HCT116 (cell line): ENCODE measurements at regions not wholly inside any gene's neighbourhood (a gene's known extent, or its start where the extent isn't known, plus 50 kb on each side); places are given as distances from the start of the nearest gene placed in this dataset.

ENCODE experiments used
- ATAC-seq: fragments of 200-7000 bp; cut with Tn5 transposase; 2 replicates; pipeline ENCODE4 v1.9.1; 2020; ENCODE audit warnings: mild to moderate bottlenecking, moderate library complexity
- BruUV-seq: library from RNA; stranded (reverse); fragments of 400-500 nt; replicated peaks from 2 replicates; lab custom pipeline; 2021; lab: Mats Ljungman, UMichigan
- CTCF ChIA-PET: fragments of 300-600 bp; sonication (Branson Sonifier 250); formaldehyde crosslinking; loops from one replicate; lab custom pipeline; 2021; ENCODE audit warnings: antibody characterized with exemption; lab: Charles Lee
- POLR2A ChIA-PET: fragments of 300-600, 350-600 bp; sonication (Branson Sonifier 250); formaldehyde crosslinking; loops from one replicate; lab custom pipeline; 2021; ENCODE audit warnings: antibody characterized with exemption; lab: Charles Lee
- RAD21 ChIA-PET, 2 experiments: fragments of 300-600 bp; sonication (Branson Sonifier 250); formaldehyde crosslinking; loops; one replicate each; lab custom pipeline; 2023; ENCODE audit warnings: low total read pairs in 2 of 2; ENCODE audit not compliant: uncharacterized antibody in 2 of 2, unreplicated experiment in 2 of 2, low non-redundant PET in 1 of 2; lab: Charles Lee
- DNase-seq: peaks from one replicate; pipeline ENCODE4 v3.0.0-alpha.2; 2010; ENCODE audit warnings: low read depth, low spot score
- H2AFZ ChIP-seq: fragments of 200-600 bp; shearing (Covaris generic), sonication (generic); 2 replicates; pipeline ENCODE4 v1.6.1; 2017; ENCODE audit warnings: low read depth, mixed run types, mixed read lengths, antibody characterized with exemption, low read length; ENCODE audit not compliant: poor library complexity, severe bottlenecking
- H3K27ac ChIP-seq: 2 replicates; pipeline ENCODE4 v1.5.1; 2012; ENCODE audit warnings: low read depth, low read length
- H3K27me3 ChIP-seq: fragments of 200-600 bp; sonication (generic); 2 replicates; pipeline ENCODE4 v1.6.1; 2016; ENCODE audit warnings: mixed run types, low read length, mixed read lengths; ENCODE audit not compliant: insufficient read depth
- H3K36me3 ChIP-seq, 2 experiments: fragments of 200-500 bp in 1 of 2; fragments of 200-600 bp in 1 of 2; sonication (Bioruptor generic) in 1 of 2; sonication (generic) in 1 of 2; 2 replicates each; pipeline versions ENCODE4 v1.5.1 to v1.6.1; 2014 to 2016; ENCODE audit warnings: low read length in 2 of 2, inconsistent platforms in 1 of 2, mixed read lengths in 1 of 2, mixed run types in 1 of 2; ENCODE audit not compliant: insufficient read depth in 2 of 2, control insufficient read depth in 1 of 2
- H3K4me1 ChIP-seq, 2 experiments: fragments of 200-600 bp in 1 of 2; sonication (generic) in 1 of 2; 2 replicates each; pipeline versions ENCODE4 v1.5.1 to v1.6.1; 2012 to 2017; ENCODE audit warnings: low read length in 2 of 2, inconsistent platforms in 1 of 2, mild to moderate bottlenecking in 1 of 2, mixed read lengths in 1 of 2, mixed run types in 1 of 2, moderate library complexity in 1 of 2; ENCODE audit not compliant: insufficient read depth in 2 of 2, control insufficient read depth in 1 of 2
- H3K4me2 ChIP-seq: fragments of 200-600 bp; sonication (generic); 2 replicates; pipeline ENCODE4 v1.6.1; 2017; ENCODE audit warnings: mixed run types, low read length, mixed read lengths
- H3K4me3 ChIP-seq, 2 experiments: fragments of 200-600 bp in 1 of 2; sonication (generic) in 1 of 2; replicated peaks in 1 of 2; 2 replicates each; pipeline ENCODE4 v1.5.1; 2011 to 2016; ENCODE audit warnings: low read length in 2 of 2, control low read depth in 1 of 2, low read depth in 1 of 2, mild to moderate bottlenecking in 1 of 2, mixed read lengths in 1 of 2, mixed run types in 1 of 2
- H3K79me2 ChIP-seq: fragments of 200-600 bp; sonication (generic); 2 replicates; pipeline ENCODE4 v1.6.1; 2017; ENCODE audit warnings: mild to moderate bottlenecking, mixed run types, low read length, moderate library complexity, mixed read lengths; ENCODE audit not compliant: insufficient read depth
- H3K9ac ChIP-seq: fragments of 200-600 bp; sonication (generic); 2 replicates; pipeline ENCODE4 v1.6.1; 2016; ENCODE audit warnings: low read length, mixed read lengths
- H3K9me2 ChIP-seq: fragments of 200-600 bp; sonication (generic), shearing (Covaris generic); 2 replicates; pipeline ENCODE4 v1.6.1; 2017; ENCODE audit warnings: mixed run types, mild to moderate bottlenecking, moderate library complexity; ENCODE audit not compliant: insufficient read depth
- H3K9me3 ChIP-seq, 2 experiments: fragments of 200-500 bp in 1 of 2; fragments of 200-600 bp in 1 of 2; sonication (Bioruptor generic) in 1 of 2; sonication (generic) in 1 of 2; 2 replicates each; pipeline ENCODE4 v1.6.1; 2014 to 2017; ENCODE audit warnings: low read length in 2 of 2, mixed read lengths in 2 of 2, inconsistent platforms in 1 of 2, low read depth in 1 of 2, mild to moderate bottlenecking in 1 of 2, mixed run types in 1 of 2, moderate library complexity in 1 of 2; ENCODE audit not compliant: control insufficient read depth in 1 of 2, insufficient read depth in 1 of 2
- H4K20me1 ChIP-seq: fragments of 200-600 bp; sonication (generic), shearing (Covaris generic); 2 replicates; pipeline ENCODE4 v1.6.1; 2017; ENCODE audit warnings: mixed run types, mild to moderate bottlenecking, moderate library complexity; ENCODE audit not compliant: insufficient read depth
- ATF3 ChIP-seq: IDR thresholded peaks from 2 replicates; pipeline ENCODE4 v1.6.1; 2012
- ELF1 ChIP-seq: IDR thresholded peaks from 2 replicates; pipeline ENCODE4 v1.6.1; 2012; ENCODE audit warnings: low read depth, borderline replicate concordance
- EZH2 ChIP-seq: fragments of 200-600 bp; sonication (generic); IDR thresholded peaks from 2 replicates; pipeline ENCODE4 v1.6.1; 2017; ENCODE audit warnings: antibody characterized with exemption, mixed run types
- FOSL1 ChIP-seq: IDR thresholded peaks from 2 replicates; pipeline ENCODE4 v1.6.1; 2012; ENCODE audit warnings: low read depth
- JUND ChIP-seq: IDR thresholded peaks from 2 replicates; pipeline ENCODE4 v1.6.1; 2012
- POLR2AphosphoS5 ChIP-seq: IDR thresholded peaks from 2 replicates; pipeline ENCODE4 v1.6.1; 2011; ENCODE audit warnings: mild to moderate bottlenecking, low read depth, low read length, moderate library complexity
- SIN3A ChIP-seq: IDR thresholded peaks from 2 replicates; pipeline ENCODE4 v1.6.1; 2012; ENCODE audit warnings: low read depth
- SP1 ChIP-seq: IDR thresholded peaks from 2 replicates; pipeline ENCODE4 v1.6.1; 2012; ENCODE audit warnings: low read depth
- TCF7L2 ChIP-seq: IDR thresholded peaks from 2 replicates; pipeline ENCODE4 v1.7.0; 2011; ENCODE audit warnings: borderline replicate concordance, inconsistent platforms; ENCODE audit not compliant: insufficient read depth, insufficient read length; ENCODE audit errors: extremely low read depth
- YY1 ChIP-seq: IDR thresholded peaks from 2 replicates; pipeline ENCODE4 v1.6.1; 2011; ENCODE audit warnings: low read length, low read depth, moderate library complexity, mild to moderate bottlenecking; ENCODE audit not compliant: insufficient replicate concordance; ENCODE audit errors: extremely low read depth
- ZFX ChIP-seq: fragments of 450-650 bp; IDR thresholded peaks from 2 replicates; pipeline ENCODE4 v1.6.1; 2017
- ZNF274 ChIP-seq: fragments of 200-500 bp; sonication (Bioruptor generic); IDR thresholded peaks from 2 replicates; pipeline ENCODE4 v1.6.1; 2014; ENCODE audit warnings: mild to moderate bottlenecking, low read depth, low read length, inconsistent platforms
- intact Hi-C: fragments of 100-400 bp; cut with micrococcal nuclease; formaldehyde crosslinking; loops from 2 replicates; pipeline ENCODE4 v1.10.0; 2022
- TF ChIP-seq, protein P1 (sequence below), 3 experiments: fragments of 200-600 bp in 1 of 3; sonication (generic) in 1 of 3; IDR thresholded peaks in 2 of 3; conservative IDR thresholded peaks in 1 of 3; 2 replicates each; pipeline ENCODE4 v1.5.1; 2012 to 2017; ENCODE audit warnings: low read depth in 2 of 3, low read length in 2 of 3, antibody characterized with exemption in 1 of 3, borderline replicate concordance in 1 of 3, control low read depth in 1 of 3, mild to moderate bottlenecking in 1 of 3, mixed read lengths in 1 of 3, mixed run types in 1 of 3, moderate library complexity in 1 of 3; ENCODE audit not compliant: insufficient read depth in 1 of 3
- TF ChIP-seq, protein P2 (sequence below): IDR thresholded peaks from 2 replicates; pipeline ENCODE4 v1.6.1; 2011; ENCODE audit warnings: mild to moderate bottlenecking, low read length, moderate library complexity; ENCODE audit not compliant: insufficient replicate concordance; ENCODE audit errors: extremely low read depth

DNA sequence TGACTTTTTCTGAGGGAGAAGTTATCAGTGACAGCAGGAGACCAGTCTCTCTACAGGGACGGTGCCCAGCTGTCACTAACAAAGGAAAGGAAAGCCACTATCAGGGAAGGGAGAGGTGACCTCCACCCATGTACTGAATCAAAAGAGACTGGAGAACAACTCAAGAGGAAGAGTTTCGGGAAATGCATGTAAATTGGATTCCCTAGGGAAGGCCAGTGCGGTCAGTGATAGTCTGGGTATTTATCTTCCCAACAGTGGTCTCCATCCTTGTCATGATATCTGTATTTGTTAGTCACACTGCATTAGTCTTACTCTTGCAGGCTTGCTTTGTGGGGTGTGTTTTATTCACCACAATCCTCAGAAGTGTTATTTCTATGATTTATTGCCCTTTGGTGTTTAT is 193.4 kb upstream of the KIRREL3 start:
- H3K4me3 ChIP-seq = no peak overlapping the region
- no TSS peak for BruUV-seq
- H3K9me3 ChIP-seq = peaks cover 6 to 21% of the 10 kb centered on the region in 2 experiments; a peak in 2 of 4 replicates
- ChIA-PET CTCF (no interaction called here), POLR2A (no interaction called here), RAD21 (no interaction called here)
- H3K9me2 ChIP-seq = no peaks in the 10 kb centered on the region
- no peak overlapping the region for H3K27ac ChIP-seq
- no peaks in the 10 kb centered on the region for H3K4me1 ChIP-seq
- no peak overlapping the region for H2AFZ ChIP-seq
- H3K27me3 ChIP-seq = no peaks in the 10 kb centered on the region
- ATAC-seq = no peak
- H3K36me3 ChIP-seq = no peaks in the 10 kb centered on the region
- no peak overlapping the region for H3K4me2 ChIP-seq
- TF ChIP-seq ZFX (no peak), SIN3A (no peak), ELF1 (no peak), YY1 (no peak), SP1 (no peak), EZH2 (no peak), FOSL1 (no peak), TCF7L2 (no peak), ZNF274 (no peak), ATF3 (no peak), JUND (no peak), POLR2AphosphoS5 (no peak)
- TF ChIP-seq, protein P1, sequence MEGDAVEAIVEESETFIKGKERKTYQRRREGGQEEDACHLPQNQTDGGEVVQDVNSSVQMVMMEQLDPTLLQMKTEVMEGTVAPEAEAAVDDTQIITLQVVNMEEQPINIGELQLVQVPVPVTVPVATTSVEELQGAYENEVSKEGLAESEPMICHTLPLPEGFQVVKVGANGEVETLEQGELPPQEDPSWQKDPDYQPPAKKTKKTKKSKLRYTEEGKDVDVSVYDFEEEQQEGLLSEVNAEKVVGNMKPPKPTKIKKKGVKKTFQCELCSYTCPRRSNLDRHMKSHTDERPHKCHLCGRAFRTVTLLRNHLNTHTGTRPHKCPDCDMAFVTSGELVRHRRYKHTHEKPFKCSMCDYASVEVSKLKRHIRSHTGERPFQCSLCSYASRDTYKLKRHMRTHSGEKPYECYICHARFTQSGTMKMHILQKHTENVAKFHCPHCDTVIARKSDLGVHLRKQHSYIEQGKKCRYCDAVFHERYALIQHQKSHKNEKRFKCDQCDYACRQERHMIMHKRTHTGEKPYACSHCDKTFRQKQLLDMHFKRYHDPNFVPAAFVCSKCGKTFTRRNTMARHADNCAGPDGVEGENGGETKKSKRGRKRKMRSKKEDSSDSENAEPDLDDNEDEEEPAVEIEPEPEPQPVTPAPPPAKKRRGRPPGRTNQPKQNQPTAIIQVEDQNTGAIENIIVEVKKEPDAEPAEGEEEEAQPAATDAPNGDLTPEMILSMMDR (IDR thresholded peaks at IDR 0.05 in 2 of 3, conservative IDR thresholded peaks at IDR 0.05 in 1 of 3; ENCODE audit: borderline replicate concordance in 1 of 3, insufficient read depth in 1 of 3, low read depth in 2 of 3, low read length in 2 of 3) = no peak
- TF ChIP-seq, protein P2, sequence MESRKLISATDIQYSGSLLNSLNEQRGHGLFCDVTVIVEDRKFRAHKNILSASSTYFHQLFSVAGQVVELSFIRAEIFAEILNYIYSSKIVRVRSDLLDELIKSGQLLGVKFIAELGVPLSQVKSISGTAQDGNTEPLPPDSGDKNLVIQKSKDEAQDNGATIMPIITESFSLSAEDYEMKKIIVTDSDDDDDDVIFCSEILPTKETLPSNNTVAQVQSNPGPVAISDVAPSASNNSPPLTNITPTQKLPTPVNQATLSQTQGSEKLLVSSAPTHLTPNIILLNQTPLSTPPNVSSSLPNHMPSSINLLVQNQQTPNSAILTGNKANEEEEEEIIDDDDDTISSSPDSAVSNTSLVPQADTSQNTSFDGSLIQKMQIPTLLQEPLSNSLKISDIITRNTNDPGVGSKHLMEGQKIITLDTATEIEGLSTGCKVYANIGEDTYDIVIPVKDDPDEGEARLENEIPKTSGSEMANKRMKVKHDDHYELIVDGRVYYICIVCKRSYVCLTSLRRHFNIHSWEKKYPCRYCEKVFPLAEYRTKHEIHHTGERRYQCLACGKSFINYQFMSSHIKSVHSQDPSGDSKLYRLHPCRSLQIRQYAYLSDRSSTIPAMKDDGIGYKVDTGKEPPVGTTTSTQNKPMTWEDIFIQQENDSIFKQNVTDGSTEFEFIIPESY = no peak
- DNase-seq = no peak
- intact Hi-C loops = no loop called here
- no peaks in the 10 kb centered on the region for H3K79me2 ChIP-seq
- no peaks in the 10 kb centered on the region for H4K20me1 ChIP-seq
- H3K9ac ChIP-seq = no peak overlapping the region
